ENCODE measurements at regions not wholly inside any gene's neighbourhood (a gene's known extent, or its start where the extent isn't known, plus 50 kb on each side); places are given as distances from the start of the nearest gene placed in this dataset.
A peak's percentile ranks its signal among the peaks of the same experiment; 100 is the strongest.
"Not testable (repeated sequence)": the region's sequence is repeated elsewhere in the genome, so short reads cannot be mapped to it uniquely, and the experiment has no call there.

DNA sequence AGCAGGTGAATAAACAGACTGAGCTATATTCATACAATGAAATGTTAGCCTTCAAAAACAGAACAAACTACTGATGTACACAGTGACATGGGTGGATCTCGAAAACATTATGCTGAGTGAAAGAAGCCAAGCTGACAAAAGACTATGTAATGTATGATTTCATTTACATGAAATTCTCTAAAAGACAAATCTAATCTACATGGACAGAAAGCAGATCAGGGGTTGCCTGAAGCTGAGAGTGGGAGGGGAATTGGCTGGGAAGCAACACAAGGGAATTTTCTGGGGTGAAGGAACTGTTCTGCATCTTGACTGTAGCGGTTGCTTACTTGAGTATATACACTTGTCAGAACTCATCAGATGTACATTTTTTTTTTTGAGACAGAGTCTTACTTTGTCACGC is 121.7 kb upstream of the SVIL start:
- no peak for DNase-seq (ENCODE audit: low read depth in 2 of 2)

DNA sequence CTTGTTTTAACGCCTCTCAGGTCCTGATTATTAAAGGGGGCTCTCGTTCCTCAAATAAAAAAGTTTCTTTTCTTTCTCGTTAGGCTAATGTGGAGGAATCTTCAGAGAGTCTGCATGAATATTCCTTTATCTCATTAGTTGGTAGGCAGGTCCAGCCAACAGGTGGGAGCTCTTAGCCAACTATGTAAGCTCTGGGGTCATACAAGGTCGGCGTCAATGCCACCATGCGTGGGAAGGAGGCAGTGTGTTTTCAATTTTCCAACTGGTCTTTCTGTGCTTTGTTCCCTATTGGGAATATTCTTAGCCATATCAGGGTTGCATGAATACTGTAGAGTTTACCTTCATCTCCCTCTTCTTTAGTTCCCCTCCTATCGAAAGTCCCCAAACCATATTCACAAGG is 118.5 kb upstream of the SVIL start:
- DNase-seq (ENCODE audit: low read depth in 2 of 2), result no peak

DNA sequence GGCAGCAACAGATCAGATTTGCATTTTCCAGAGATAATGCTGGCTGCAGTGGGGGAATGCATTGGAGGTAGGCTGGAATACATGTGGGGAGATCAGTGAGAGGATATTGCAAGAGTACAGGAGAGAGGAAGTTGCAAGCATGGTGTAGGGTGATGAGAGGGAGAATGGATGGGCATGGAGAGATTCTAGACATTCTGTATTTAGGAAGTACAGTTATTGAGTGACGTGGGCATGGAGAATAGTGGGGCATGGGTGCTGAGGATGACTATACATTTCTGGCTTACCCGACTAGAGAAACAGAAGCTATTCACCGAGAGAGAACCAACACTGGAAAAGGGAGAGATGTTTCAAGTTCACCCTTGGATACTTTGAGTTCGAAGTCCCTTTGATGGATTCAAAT is 116.9 kb upstream of the SVIL start:
- no peak for DNase-seq (ENCODE audit: low read depth in 2 of 2)

DNA sequence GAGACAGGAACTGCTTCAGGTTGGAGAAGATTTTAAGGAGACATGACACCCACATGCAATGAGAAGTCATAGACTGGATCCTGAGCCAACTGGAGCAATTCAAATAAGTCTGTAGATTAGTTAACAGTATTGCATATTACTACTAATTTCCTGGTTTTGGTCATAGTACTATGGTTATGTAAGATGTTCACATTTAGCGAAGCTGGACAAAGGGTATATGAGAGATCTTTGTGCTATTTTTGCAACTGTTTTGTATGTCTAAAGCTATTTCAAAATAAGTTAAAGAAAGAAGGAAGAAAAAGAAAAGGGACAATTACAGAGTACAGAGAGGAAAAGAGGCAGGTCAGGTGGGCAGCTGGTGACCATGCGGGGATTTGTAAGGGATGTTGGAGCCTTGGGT is 116.5 kb upstream of the SVIL start:
- no peak for DNase-seq (ENCODE audit: low read depth in 2 of 2)

DNA sequence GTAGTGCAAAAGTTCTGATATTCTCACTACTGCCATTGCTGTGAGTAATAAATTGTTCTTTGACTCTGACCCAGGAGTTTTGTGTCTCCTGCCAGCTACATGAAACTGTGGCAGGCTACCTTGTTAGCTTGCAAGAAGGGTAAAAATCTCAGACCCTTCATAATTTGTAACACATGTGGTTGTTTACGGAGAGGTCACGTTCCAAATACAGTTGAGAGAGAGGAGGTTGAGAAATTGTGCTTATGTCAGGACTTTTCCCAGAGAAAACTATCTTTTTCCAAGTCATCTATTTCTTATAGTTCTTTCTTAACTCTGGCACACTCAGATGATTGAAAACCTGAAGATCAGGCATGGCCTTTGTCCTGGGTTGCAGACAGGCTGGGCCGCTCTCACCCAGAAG is 114.4 kb upstream of the SVIL start:
- no peak for DNase-seq (ENCODE audit: low read depth in 2 of 2)

DNA sequence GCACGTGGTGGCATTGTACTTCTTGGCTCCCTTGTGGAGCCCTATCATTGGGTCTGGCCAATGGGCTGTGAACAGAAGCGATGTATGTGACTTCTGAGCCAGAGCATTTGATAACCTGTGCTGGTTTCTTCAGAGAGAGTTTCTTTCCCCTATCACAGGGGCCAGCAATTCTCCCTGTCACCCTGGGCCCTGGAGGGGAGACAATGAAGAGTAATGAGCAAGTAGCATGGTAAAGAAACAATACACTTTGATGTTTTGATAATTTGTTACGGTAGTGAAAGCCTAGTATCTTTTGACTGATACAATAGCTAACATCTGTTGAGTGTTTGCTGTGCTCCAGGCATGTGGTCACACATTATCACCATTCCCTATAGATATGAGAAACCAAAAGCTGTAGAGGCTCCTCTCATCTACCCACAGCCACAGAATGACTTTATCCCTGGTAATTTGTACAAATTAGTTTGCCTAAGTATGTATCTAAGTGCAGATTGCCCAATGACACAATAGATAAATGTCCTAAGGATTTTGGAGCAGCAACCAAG is 113.4 kb upstream of the SVIL start:
- DNase-seq (ENCODE audit: low read depth in 2 of 2), result no peak

DNA sequence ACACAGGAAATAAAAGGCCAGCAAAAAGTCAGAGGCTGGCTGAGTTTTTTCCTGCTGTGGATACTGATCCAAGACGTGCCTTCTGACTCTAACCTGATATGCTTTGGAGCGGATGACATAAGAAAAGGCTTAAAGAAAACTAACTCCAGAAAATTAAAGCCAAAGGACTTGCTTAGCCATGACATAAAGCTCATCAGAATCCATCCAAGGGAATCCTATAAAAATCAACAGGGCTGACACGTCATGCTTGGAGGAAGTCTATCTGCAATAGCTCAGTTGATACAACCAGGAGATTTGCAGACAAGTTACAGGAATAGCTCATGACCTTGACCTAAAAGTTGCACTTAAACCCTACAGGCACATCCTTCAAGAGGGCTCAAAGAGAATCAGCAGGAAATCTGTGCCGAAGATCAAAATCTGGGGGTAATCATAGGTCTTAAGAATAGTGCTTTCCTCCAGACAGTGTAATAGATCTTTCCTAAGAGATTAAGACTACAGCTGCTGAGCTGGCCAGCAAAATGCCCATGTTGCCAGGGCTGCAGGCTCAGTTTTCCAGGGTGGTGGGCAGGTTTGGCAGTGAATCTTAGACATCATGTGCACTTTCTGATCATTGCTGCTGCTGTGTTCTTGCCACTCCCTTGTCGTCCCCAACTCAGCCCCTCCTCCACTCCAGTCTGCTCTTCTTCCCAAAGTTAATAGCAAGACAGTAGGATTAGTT is 111.5 kb upstream of the SVIL start:
- no peak for DNase-seq (ENCODE audit: low read depth in 2 of 2)

DNA sequence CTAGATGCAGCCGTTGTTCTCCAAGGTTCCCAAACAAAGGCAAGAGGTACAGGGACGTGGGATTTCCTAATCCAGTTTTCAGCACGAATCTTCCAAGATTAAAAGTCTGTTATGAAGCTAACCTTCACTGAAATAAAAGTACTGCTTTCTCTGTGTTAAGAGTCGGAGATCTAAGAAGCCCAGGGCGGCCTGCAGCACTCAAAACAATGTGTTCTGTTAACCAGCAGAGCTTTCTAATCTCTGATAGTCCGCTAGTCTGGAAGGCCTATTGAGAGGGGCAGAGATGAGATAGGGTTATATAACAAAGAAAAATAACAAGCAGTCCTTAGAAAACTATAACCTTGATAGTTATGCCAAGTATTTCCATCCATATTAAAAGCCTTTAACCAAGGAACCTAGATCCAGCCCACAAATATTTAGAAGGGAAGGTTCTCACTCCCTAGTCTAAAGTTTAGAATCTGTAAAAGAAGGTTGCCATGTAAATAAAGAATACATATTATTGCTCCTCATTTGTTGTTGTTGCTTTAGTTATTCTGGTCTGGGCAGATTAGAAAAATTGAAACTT is 106.3 kb upstream of the SVIL start:
- DNase-seq (ENCODE audit: low read depth in 2 of 2), result no peak

DNA sequence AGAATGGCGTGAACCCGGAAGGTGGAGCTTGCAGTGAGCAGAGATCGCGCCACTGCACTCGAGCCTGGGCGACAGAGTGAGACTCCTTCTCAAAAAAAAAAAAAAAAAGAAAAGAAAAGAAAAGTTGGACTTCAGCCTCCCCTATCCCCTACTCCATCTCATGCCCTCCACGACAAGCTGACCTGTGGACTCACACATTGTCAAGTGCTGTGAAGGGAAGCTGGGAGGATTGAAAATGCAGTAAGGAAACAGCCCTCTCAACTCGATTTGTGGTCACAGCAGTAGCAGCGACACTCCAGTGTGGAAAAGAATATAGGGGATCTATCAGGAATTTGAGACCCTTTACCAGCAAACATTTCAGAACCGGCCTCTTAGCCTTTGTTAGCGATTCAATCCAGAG is 103.6 kb upstream of the SVIL start:
- DNase-seq (ENCODE audit: low read depth in 2 of 2), result no peak

DNA sequence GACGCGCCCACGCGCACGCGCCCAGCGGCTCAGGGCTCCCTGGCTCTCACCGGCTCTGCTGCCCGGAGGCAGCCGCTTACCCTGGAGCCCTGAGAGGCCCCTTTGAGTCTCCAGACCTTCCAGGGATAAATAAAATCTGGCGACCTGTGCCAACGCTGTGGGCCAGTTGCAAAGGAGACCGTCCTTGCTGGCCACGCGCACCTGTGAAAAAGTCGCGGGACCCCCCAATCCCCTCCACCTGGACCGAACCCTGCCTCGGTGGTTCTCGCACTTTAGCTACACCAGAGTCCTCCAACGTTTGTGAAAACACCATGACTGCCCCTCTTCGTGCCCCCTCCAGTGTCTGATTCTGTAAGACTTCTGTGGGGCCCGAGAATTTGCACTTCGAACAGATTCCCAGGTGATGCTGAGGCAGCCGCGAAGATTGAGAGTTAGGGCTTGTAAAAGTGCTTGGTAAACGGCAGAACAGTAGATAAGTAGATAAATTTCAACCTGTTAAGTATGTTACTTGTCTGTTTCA is 102.4 kb upstream of the SVIL start:
- no peak for DNase-seq (ENCODE audit: low read depth in 2 of 2)

DNA sequence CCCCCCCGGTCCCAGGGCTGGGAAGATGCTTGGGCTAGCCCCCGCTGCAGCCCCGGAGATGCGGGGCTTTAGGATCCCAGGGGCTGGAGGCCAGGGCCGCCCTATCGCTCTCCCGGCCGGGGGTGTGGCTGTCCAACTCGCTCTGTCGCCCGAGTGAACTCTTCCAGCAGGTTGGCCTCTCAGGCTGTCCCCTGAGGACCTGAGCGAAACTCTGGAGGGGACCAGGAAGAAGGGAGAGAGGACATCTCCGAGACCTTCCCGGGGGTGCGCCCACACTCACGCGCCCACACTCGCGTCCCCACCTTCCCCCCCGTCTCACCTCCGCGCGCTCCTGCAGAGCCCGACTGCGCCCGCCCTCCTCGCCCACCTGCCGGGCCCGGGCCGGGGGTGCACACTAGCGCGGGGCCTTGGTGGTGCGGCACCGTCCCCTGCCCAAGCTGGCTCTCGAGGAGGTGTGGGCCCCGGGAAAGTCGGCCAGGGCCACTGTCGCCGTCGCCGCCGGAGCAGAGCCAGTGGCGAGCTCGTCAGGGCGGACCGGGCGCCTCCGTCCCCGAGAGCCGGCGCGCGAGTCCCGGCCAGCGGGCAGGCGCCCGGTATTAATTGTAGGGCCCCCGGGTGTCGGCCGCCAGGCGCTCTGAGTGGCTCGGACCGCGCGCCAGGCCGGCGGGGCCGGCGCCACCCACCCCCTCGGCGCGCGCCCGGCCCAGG is 101.7 kb upstream of the SVIL start:
- no peak for DNase-seq (ENCODE audit: low read depth in 2 of 2)

DNA sequence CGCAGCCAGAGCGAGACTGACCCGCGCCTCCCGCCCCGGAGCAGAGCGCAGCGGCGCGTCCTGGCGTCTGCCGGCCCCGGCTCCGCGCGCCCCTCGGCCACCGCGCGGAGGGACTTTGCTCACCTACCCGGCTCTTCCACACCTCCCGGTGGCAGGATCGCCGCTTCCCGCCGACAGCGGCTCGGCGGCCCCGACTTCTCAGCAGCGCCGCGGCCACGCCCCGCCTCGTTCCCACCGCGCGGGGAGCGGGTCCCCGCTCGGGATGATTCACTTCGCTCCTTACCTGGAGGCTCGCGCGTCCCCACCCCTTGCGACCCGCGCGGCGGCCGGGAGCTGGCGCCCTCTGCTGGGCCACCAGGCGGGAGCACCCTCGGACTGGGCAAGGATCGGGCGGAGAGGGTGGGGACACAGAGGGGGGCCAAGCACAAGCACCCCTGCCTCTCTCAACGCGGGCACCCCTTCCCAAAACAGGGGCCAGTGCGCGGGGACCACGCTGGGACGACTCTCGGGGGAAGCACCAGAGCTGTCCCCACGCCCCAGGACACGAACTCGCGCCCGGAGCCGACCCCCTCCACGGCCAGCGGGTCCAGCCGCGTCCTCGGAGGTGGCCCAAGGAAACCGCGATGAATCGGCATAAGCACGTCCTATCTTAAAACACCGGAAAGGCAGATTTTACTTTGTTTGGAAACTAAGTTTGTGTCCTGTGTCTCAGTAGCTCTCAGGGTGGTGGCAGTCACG is 101.0 kb upstream of the SVIL start:
- DNase-seq (ENCODE audit: low read depth in 2 of 2), result peak; percentile 72 to 77

DNA sequence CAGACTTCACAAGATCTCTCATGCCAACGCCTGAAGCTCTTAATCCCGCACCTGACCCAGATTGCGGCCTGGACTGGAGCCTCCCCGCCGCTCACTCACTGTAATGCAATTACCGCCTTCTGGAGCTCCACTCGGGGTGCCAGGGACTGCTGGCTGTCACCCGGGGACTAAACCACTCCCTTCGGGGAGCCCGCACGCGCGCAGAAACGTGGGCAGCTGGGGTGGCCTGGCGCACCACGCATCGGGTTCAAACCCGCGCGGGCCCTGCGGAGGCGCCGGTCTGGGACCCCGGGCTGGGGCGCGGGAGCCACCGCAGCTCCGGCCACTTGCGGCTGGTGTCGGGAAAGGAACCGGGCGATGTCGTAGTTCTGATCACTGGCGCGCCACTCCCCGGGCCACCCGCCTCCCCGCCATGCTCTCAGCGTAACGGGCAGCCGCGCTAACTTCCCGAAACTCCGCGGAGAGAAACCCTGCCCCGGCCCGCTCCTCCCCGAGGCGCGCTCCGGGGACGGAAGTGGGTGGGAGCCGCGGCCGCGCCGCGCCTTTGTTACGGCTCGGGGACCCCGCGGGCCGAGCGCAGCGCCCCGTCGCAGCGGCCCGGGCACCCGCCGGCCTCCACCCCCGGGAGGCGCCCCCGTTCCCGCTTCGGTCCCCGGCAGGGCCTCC is 100.3 kb upstream of the SVIL start:
- DNase-seq (ENCODE audit: low read depth in 2 of 2), result peak; percentile 13 to 38

DNA sequence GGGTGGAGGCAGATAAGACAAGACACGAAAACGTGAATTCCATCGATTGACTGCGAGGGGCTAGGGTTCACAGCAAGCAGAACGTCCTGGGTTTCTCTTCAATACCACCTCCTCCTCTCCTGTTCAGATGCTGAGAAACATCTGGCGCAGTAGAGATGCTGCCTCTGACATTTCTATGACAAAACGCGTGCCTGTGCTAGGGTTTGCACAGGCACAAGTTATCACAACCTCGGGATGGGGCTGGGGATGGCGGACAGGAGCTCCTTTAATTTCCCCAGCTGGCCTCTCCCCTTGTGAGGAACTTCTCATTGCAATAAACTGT is 99.8 kb upstream of the SVIL start:
- no peak for DNase-seq (ENCODE audit: low read depth in 2 of 2)

DNA sequence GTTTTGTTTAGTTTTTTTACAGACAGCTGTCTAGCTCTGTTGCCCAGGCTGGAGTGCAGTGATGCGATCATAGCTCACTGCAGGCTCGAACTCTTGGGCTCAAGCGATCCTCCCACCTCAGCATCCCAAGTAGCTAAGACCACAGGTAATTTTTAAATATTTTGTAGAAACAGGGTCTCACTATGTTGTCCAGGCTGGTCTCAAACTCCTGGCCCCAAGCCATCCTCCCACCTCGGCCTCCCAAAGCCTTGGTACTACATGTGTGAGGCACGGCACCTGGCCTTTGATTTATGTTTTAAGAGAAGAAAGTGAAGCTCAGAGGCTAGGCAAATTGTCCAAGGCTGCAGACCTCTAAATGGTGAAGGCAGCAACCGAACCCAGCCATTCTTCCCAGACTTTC is 98.6 kb upstream of the SVIL start:
- no peak for DNase-seq (ENCODE audit: low read depth in 2 of 2)

DNA sequence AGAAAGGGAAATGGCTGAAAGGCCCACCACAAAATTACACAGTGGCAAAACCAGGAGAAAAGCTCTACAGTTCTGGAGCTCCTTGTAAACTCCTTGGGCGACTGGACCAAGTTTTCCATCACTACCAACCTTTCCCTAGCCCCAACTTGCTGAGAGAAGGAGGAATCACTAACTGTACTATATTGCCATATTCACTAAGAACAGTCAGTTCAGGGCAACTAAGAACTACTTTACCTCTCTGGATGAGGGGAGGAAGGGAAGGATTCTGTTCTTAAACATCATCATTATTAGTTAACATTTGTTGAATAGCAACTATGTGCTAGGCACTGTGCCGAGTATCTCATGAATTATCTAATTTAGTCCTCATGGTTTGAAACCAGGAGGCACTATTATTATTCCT is 98.1 kb upstream of the SVIL start:
- DNase-seq (ENCODE audit: low read depth in 2 of 2), result no peak

DNA sequence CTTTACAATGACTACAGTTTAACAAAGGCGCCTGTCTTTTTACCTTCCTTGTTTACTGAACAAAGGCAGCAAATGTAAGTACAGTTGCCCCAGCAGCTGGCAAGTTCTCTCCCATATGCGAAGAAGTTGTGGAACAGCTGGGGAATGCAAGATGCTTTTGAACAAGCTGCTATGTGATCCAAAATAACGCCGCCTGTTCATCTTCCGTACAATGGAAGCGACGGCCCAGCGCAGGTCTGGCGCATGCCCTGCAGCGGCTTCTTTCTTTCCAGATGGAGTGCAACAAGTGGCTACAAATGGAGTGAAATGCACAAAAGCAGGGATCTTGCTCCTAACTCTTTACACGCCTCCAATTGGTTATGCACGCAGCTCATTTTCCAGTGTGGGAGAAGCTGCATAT is 97.0 kb upstream of the SVIL start:
- no peak for DNase-seq (ENCODE audit: low read depth in 2 of 2)

DNA sequence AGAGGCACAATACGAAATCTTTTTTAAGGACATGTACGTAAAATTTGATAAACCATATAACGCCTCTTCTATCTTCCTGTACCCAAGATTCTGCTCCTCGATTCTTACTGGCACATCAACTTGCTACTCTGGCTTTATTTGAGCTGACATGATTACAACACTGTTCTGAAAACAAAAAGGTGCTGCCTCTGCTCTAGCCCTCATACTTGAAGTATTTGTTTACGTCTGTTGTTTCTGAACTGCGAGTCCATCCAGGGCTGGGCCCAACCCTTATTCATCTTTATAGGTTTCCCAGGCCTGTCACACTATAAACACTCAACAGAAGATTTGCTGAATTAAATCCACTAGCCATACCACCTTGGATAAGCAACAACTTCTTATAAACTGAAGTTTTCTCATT is 96.2 kb upstream of the SVIL start:
- DNase-seq (ENCODE audit: low read depth in 2 of 2), result no peak

DNA sequence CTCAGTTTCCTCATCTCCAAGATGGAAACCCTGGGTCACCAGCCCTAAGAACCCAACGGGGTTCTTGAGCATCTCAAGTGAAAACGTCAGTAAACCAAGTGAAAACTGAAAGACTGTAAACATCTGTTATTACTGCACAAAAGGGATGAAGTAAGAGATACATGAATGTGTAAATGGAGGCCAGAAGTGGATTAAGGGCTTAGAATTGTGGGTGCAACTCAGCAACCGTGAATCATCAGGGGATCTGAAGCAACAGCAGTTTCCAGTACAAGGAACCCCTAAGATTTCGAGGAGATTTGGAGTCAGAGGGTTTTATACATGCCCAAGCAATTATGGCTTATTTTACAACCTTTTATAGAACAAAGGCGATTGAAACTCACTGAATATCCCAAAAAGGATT is 95.7 kb upstream of the SVIL start:
- DNase-seq (ENCODE audit: low read depth in 2 of 2), result no peak

DNA sequence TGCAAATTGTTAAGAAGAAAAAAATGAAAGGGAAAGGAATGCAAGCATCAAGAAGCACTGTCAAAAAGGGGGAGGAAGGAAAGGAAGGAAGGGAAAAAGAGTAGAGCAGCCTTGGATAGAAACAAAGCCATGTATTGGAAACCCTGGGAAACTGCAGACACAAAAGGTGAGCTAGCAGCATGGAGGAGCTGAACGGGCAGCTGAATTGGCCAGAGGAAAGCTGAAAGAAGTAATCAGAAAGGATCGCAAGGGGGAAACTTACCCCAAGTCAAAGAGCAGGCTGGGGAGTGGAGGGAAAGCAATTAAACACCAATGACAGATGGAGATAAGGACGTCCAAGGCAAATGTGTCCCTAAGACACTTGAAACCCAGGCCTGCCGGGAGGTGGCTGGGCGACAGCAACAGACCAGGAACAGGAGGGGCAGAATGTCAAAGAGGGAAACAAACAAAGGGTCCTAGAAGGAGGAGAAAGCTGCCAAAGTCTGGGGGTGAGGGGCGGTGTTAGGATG is 93.8 kb upstream of the SVIL start:
- no peak for DNase-seq (ENCODE audit: low read depth in 2 of 2)

DNA sequence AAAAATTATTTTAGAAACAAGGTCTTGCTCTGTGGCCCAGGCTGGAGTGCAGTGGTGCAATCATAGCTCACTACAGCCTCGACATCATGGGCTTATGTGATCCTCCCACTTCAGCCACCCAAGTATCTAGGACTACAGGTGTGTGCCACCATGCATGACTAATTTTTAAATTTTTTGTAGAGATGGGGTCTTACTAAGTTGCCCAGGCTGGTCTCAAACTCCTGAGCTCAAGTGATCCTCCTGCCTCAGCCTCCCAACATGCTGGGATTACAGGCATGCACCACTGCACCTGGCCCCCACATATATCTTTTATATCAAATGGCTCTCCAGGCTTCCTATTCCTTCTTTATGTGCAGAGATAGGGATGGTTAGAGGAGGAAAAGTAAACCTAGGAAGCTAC is 91.2 kb upstream of the SVIL start:
- not testable (repeated sequence) for DNase-seq (ENCODE audit: low read depth in 2 of 2)
